ENCODE measurements at regions not wholly inside any gene's neighbourhood (a gene's known extent, or its start where the extent isn't known, plus 50 kb on each side); places are given as distances from the start of the nearest gene placed in this dataset.

DNA sequence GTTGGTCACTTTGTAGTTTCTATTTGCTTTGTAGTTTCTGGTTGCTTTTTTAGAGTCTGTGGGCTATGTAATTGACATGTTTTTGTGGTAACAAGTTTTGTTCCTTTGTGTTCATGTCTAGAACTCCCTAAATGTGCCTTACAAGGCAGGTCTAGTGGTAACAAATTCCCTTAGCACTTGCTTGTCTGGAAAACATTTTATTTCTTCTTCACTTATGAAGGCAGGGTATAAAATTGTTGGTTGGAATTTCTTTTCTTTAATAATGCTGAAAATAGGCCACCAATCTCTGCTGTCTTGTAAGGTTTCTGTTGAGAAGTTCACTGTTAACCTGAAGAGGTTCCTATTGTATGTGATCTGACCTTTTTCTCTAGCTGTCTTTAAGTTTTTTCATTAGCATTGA lies 383.6 kb downstream of the EPHA7 start:
- no peaks in the 10 kb centered on the region for H3K27me3 ChIP-seq (ENCODE audit: control insufficient read depth, extremely low read depth, insufficient read depth, low read length)
- TF ChIP-seq CTCF (optimal IDR thresholded peaks at IDR 0.05 in 1 of 3, IDR thresholded peaks at IDR 0.05 in 1 of 3, conservative IDR thresholded peaks at IDR 0.05 in 1 of 3; ENCODE audit: extremely low read depth in 1 of 3, insufficient read depth in 2 of 3, low read length in 3 of 3), result no peak
- TF ChIP-seq EZH2 (IDR thresholded peaks at IDR 0.05; ENCODE audit: low read length), result no peak
- DNase-seq (ENCODE audit: low read depth, low spot score), result no peak
- H3K79me2 ChIP-seq (ENCODE audit: control insufficient read depth, insufficient read depth, low read length), result no peaks in the 10 kb centered on the region
- no peak overlapping the region for H2AFZ ChIP-seq (ENCODE audit: control insufficient read depth, low read length)
- peaks cover 2% of the 10 kb centered on the region for H3K9me3 ChIP-seq (ENCODE audit: control insufficient read depth, low read depth, low read length)
- no peaks in the 10 kb centered on the region for H3K4me1 ChIP-seq (ENCODE audit: control insufficient read depth, extremely low read depth, insufficient read depth, low read length)
- H3K27ac ChIP-seq (ENCODE audit: control insufficient read depth, insufficient read depth, low read length), result no peak overlapping the region
- no peaks in the 10 kb centered on the region for H4K20me1 ChIP-seq (ENCODE audit: control insufficient read depth, extremely low read depth, insufficient read depth, low read length)
- no peaks in the 10 kb centered on the region for H3K9me1 ChIP-seq (ENCODE audit: control insufficient read depth, extremely low read depth, insufficient read depth, low read length)
- no peak overlapping the region for H3K9ac ChIP-seq (ENCODE audit: control insufficient read depth, extremely low read depth, insufficient read depth, low read length)
- no peak for FAIRE-seq
- H3K4me3 ChIP-seq (ENCODE audit: control insufficient read depth in 2 of 3, extremely low read depth in 1 of 3, insufficient read depth in 2 of 3, low read depth in 1 of 3, low read length in 3 of 3), result no peak overlapping the region
- H3K36me3 ChIP-seq (ENCODE audit: control insufficient read depth in 2 of 2, extremely low read depth in 1 of 2, insufficient read depth in 2 of 2, low read length in 2 of 2), result no peaks in the 10 kb centered on the region
- no peak overlapping the region for H3K4me2 ChIP-seq (ENCODE audit: control insufficient read depth, extremely low read depth, insufficient read depth, low read depth, low read length)
- dilution Hi-C loops (cut with MboI; ENCODE audit: extremely low pct_ligation_motif_present, low sequenced_read_pairs), result no loop called here

GRCh38 chr6:93021235-93021915 lies 398.0 kb downstream of the EPHA7 start:
- DNase-seq (ENCODE audit: low read depth, low spot score) (no peak), FAIRE-seq (no peak)
- no peaks in the 10 kb centered on the region for H3K9me1 ChIP-seq (ENCODE audit: control insufficient read depth, extremely low read depth, insufficient read depth, low read length)
- dilution Hi-C loops (cut with MboI; ENCODE audit: extremely low pct_ligation_motif_present, low sequenced_read_pairs), result no loop called here
- H3K9ac ChIP-seq (ENCODE audit: control insufficient read depth, extremely low read depth, insufficient read depth, low read length), result no peak overlapping the region
- no peaks in the 10 kb centered on the region for H3K79me2 ChIP-seq (ENCODE audit: control insufficient read depth, insufficient read depth, low read length)
- peaks cover 5% of the 10 kb centered on the region for H3K9me3 ChIP-seq (ENCODE audit: control insufficient read depth, low read depth, low read length)
- H3K4me2 ChIP-seq (ENCODE audit: control insufficient read depth, extremely low read depth, insufficient read depth, low read depth, low read length), result no peak overlapping the region
- H3K36me3 ChIP-seq (ENCODE audit: control insufficient read depth in 2 of 2, extremely low read depth in 1 of 2, insufficient read depth in 2 of 2, low read length in 2 of 2), result no peaks in the 10 kb centered on the region
- no peak overlapping the region for H3K27ac ChIP-seq (ENCODE audit: control insufficient read depth, insufficient read depth, low read length)
- no peak overlapping the region for H3K4me3 ChIP-seq (ENCODE audit: control insufficient read depth in 2 of 3, extremely low read depth in 1 of 3, insufficient read depth in 2 of 3, low read depth in 1 of 3, low read length in 3 of 3)
- no peaks in the 10 kb centered on the region for H3K4me1 ChIP-seq (ENCODE audit: control insufficient read depth, extremely low read depth, insufficient read depth, low read length)
- no peak for TF ChIP-seq CTCF (optimal IDR thresholded peaks at IDR 0.05 in 1 of 3, IDR thresholded peaks at IDR 0.05 in 1 of 3, conservative IDR thresholded peaks at IDR 0.05 in 1 of 3; ENCODE audit: extremely low read depth in 1 of 3, insufficient read depth in 2 of 3, low read length in 3 of 3)
- TF ChIP-seq EZH2 (IDR thresholded peaks at IDR 0.05; ENCODE audit: low read length), result no peak
- H4K20me1 ChIP-seq (ENCODE audit: control insufficient read depth, extremely low read depth, insufficient read depth, low read length), result no peaks in the 10 kb centered on the region
- H3K27me3 ChIP-seq (ENCODE audit: control insufficient read depth, extremely low read depth, insufficient read depth, low read length), result no peaks in the 10 kb centered on the region
- H2AFZ ChIP-seq (ENCODE audit: control insufficient read depth, low read length), result no peak overlapping the region

Data from keratinocyte (primary cell).